OCI-LY1 (cell line): ENCODE measurements at regions not wholly inside any gene's neighbourhood (a gene's known extent, or its start where the extent isn't known, plus 50 kb on each side); places are given as distances from the start of the nearest gene placed in this dataset.

Experiments used
- CTCF ChIP-seq: fragments of 200-600 bp; sonication (generic), shearing (Covaris generic); IDR thresholded peaks from 2 replicates; pipeline ENCODE4 v1.5.1; 2017; ENCODE audit warnings: mild to moderate bottlenecking, antibody characterized with exemption, low read length, moderate library complexity, mixed read lengths
- EZH2 ChIP-seq: fragments of 200-600 bp; sonication (generic), shearing (Covaris generic); IDR thresholded peaks from 2 replicates; pipeline ENCODE4 v1.8.0; 2017; ENCODE audit warnings: borderline replicate concordance, mixed run types, mild to moderate bottlenecking, antibody characterized with exemption, low read length, moderate library complexity, mixed read lengths

DNA sequence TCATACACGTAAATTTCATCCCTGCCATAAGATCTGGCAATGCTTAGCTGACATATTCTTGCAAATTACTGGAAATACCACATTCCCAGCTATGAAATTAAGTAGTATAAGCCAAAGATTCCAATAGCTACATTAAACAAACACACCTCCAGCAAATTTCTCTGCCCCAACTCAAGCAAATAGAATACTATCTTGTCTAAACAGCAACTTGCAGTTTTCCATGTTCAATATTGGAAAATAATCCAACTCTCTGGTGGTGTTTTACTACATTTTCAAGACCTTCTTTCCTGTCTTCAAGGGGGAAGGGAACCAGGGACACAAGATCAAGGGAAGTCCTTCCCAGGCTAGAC, 268.7 kb downstream of the TBL1XR1 start:
- TF ChIP-seq CTCF = no peak
- no peak for TF ChIP-seq EZH2
